ENCODE measurements at regions not wholly inside any gene's neighbourhood (a gene's known extent, or its start where the extent isn't known, plus 50 kb on each side); places are given as distances from the start of the nearest gene placed in this dataset.

DNA sequence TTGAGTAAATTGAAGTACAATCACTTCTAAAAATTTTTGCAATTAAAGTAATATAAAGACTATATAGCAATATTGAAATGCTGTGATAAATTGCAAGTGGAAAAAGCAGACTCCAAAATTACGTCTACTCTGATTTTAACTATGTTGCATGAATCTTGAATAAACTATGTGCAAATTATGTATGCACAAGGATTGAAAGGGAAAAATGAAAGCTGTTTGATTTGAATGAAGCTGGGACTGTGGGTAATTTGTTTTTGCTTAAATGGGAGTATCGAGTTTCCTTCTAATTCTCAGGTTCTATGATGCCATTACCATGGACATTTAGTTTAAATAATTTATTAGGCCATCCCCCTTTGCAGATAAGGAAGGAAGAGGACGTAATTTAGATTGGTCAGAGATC is 198.7 kb upstream of the MYLIP start:
- Histone ChIP-seq H3K4me2 (ENCODE audit: low read length) (no peak overlapping the region), H3K79me2 (no peaks in the 10 kb centered on the region), H3K4me1 (no peaks in the 10 kb centered on the region), H3K9ac (no peak overlapping the region), H3K27ac (no peak overlapping the region), H2AFZ (no peak overlapping the region), H3K36me3 (ENCODE audit: control insufficient read depth, insufficient read depth, low read length) (no peaks in the 10 kb centered on the region), H3K27me3 (ENCODE audit: control insufficient read depth, insufficient read depth, low read length) (no peaks in the 10 kb centered on the region), H3K4me3 (ENCODE audit: low read depth, low read length) (no peak overlapping the region), H3K9me3 (ENCODE audit: control insufficient read depth, low read length) (no peaks in the 10 kb centered on the region)
- TF ChIP-seq CTCF (IDR thresholded peaks at IDR 0.05) = no peak

DNA sequence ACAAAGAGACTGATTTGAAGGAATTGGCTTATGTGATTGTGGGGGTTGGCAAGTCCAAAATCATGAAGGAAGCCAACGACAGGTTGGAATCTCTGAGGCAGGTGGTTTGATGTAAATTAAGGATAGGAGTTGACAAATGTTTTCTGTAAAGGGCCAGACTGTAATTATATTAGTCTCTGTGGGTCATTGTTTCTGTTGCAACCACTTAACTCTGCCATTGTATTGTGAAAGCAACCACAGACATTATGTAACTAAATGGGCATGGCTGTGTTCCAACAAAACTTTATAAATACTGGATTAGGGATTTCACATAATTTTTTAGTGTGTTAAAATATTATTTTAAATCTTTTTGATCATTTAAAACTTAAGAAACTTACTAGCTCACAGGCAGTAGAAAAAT is 199.2 kb upstream of the MYLIP start:
- no peak overlapping the region for H2AFZ ChIP-seq
- no peaks in the 10 kb centered on the region for H3K79me2 ChIP-seq
- H3K36me3 ChIP-seq (ENCODE audit: control insufficient read depth, insufficient read depth, low read length) = no peaks in the 10 kb centered on the region
- H3K9me3 ChIP-seq (ENCODE audit: control insufficient read depth, low read length) = no peaks in the 10 kb centered on the region
- no peak overlapping the region for H3K4me3 ChIP-seq (ENCODE audit: low read depth, low read length)
- H3K9ac ChIP-seq = no peak overlapping the region
- no peaks in the 10 kb centered on the region for H3K27me3 ChIP-seq (ENCODE audit: control insufficient read depth, insufficient read depth, low read length)
- no peak overlapping the region for H3K27ac ChIP-seq
- H3K4me1 ChIP-seq = no peaks in the 10 kb centered on the region
- no peak for TF ChIP-seq CTCF (IDR thresholded peaks at IDR 0.05)
- H3K4me2 ChIP-seq (ENCODE audit: low read length) = no peak overlapping the region

DNA sequence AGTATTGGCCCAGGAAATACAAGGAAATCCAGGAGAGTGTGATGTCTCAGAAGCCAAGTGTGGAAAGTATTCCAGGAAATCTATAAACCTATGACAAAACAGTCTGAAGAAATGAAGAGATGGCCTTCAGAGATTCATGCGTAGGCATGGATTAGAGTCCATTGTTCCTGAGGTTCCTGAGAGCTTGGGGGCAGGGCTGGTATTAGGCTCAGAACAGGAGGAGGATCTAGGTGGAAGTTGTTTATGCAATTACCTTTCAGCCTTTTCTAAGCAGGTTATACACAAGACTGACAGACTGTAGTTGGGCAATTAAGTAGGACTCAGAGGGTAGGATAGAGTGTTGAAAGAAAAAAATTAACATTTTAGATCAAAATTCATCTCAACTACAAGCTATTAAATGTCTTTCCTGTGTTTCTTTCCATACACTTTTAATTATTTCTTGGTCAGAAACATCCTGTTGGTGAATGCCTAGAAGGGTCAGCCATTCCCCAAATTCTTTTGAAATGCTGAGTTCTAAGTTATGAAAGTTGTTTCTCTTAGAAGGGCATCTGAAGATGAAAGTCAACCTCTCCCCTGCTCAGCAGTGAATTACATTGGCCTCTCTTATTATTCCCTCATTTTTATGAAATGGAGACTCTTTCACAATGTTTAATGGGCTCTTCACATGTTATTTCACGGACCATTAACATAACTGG is 201.2 kb upstream of the MYLIP start:
- H3K4me3 ChIP-seq (ENCODE audit: low read depth, low read length) = no peak overlapping the region
- H3K27ac ChIP-seq = no peak overlapping the region
- H3K79me2 ChIP-seq = no peaks in the 10 kb centered on the region
- H3K4me1 ChIP-seq = no peaks in the 10 kb centered on the region
- no peak overlapping the region for H3K9ac ChIP-seq
- no peaks in the 10 kb centered on the region for H3K27me3 ChIP-seq (ENCODE audit: control insufficient read depth, insufficient read depth, low read length)
- no peak overlapping the region for H2AFZ ChIP-seq
- H3K36me3 ChIP-seq (ENCODE audit: control insufficient read depth, insufficient read depth, low read length) = no peaks in the 10 kb centered on the region
- no peak overlapping the region for H3K4me2 ChIP-seq (ENCODE audit: low read length)
- TF ChIP-seq CTCF (IDR thresholded peaks at IDR 0.05) = no peak
- no peaks in the 10 kb centered on the region for H3K9me3 ChIP-seq (ENCODE audit: control insufficient read depth, low read length)

DNA sequence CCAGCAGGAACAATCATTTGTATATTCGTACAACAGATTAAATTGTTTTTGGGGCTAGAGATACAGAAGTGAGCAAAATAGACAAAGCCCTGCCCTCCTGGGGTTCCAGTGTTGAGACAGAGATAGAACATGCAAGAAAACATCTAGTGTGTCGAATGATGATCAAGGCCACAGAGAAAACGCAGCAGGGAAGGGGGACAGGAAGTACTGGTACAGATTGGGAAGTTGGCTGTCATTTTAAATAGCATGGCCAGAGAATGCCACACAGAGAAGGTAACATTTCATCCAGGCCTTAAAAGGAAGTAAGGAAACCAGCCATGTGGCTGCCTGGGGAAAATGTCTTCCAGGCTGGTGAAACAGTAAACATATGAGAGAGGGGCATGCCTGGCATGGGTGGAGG is 202.6 kb upstream of the MYLIP start:
- Histone ChIP-seq H3K9me3 (ENCODE audit: control insufficient read depth, low read length) (no peaks in the 10 kb centered on the region), H3K36me3 (ENCODE audit: control insufficient read depth, insufficient read depth, low read length) (no peaks in the 10 kb centered on the region), H3K9ac (no peak overlapping the region), H3K4me3 (ENCODE audit: low read depth, low read length) (no peak overlapping the region), H3K4me2 (ENCODE audit: low read length) (no peak overlapping the region), H3K27ac (no peak overlapping the region), H3K4me1 (no peaks in the 10 kb centered on the region), H2AFZ (no peak overlapping the region), H3K79me2 (no peaks in the 10 kb centered on the region), H3K27me3 (ENCODE audit: control insufficient read depth, insufficient read depth, low read length) (no peaks in the 10 kb centered on the region)
- TF ChIP-seq CTCF (IDR thresholded peaks at IDR 0.05) = no peak

- Histone ChIP-seq H3K4me1 (no peaks in the 10 kb centered on the region), H3K27ac (no peak overlapping the region)
- no peak for TF ChIP-seq CTCF (IDR thresholded peaks at IDR 0.05)
Measured at GRCh38 chr6:15924893-15925292, 204.0 kb upstream of the MYLIP start.

More at GRCh38 chr6:15924893-15925292, 204.0 kb upstream of the MYLIP start:
- Histone ChIP-seq H3K79me2 (no peaks in the 10 kb centered on the region), H2AFZ (no peak overlapping the region), H3K9me3 (ENCODE audit: control insufficient read depth, low read length) (no peaks in the 10 kb centered on the region), H3K9ac (no peak overlapping the region), H3K36me3 (ENCODE audit: control insufficient read depth, insufficient read depth, low read length) (no peaks in the 10 kb centered on the region), H3K4me3 (ENCODE audit: low read depth, low read length) (no peak overlapping the region), H3K4me2 (ENCODE audit: low read length) (no peak overlapping the region), H3K27me3 (ENCODE audit: control insufficient read depth, insufficient read depth, low read length) (no peaks in the 10 kb centered on the region)

Data from parathyroid adenoma (tissue), 2 donors.